22Rv1 (cell line): ENCODE measurements at regions not wholly inside any gene's neighbourhood (a gene's known extent, or its start where the extent isn't known, plus 50 kb on each side); places are given as distances from the start of the nearest gene placed in this dataset.

Source experiments
- H3K27ac ChIP-seq: fragments of 450-650 bp; 2 replicates; pipeline ENCODE4 v1.5.1; 2017
- CTCF ChIP-seq: fragments of 450-650 bp; IDR thresholded peaks from 2 replicates; pipeline ENCODE4 v1.5.1; 2017; ENCODE audit warnings: mild to moderate bottlenecking
- ZFX ChIP-seq: fragments of 450-650 bp; IDR thresholded peaks from 2 replicates; pipeline ENCODE4 v1.6.1; 2017; ENCODE audit warnings: antibody characterized with exemption, borderline replicate concordance

- no peak for TF ChIP-seq ZFX
- no peak for TF ChIP-seq CTCF
- H3K27ac ChIP-seq: no peak overlapping the region
Observed at GRCh38 chr16:7946142-7946541, 613.5 kb downstream of the RBFOX1 start.

- TF ChIP-seq ZFX (no peak), CTCF (no peak)
- H3K27ac ChIP-seq: no peak overlapping the region
Observed at GRCh38 chr16:7938175-7938574, 605.5 kb downstream of the RBFOX1 start.

GRCh38 chr16:7921345-7921744 is 588.7 kb downstream of the RBFOX1 start:
- H3K27ac ChIP-seq: no peak overlapping the region
- TF ChIP-seq CTCF: no peak
- TF ChIP-seq ZFX: no peak

- no peak overlapping the region for H3K27ac ChIP-seq
- TF ChIP-seq CTCF (no peak), ZFX (no peak)
Observed at GRCh38 chr16:7919782-7920181, 587.1 kb downstream of the RBFOX1 start.

GRCh38 chr16:7914748-7915147 is 582.1 kb downstream of the RBFOX1 start:
- TF ChIP-seq CTCF: no peak
- no peak for TF ChIP-seq ZFX
- no peak overlapping the region for H3K27ac ChIP-seq

- no peak overlapping the region for H3K27ac ChIP-seq
- no peak for TF ChIP-seq CTCF
- no peak for TF ChIP-seq ZFX
Observed at GRCh38 chr16:7912132-7912531, 579.5 kb downstream of the RBFOX1 start.

GRCh38 chr16:7910116-7910515 is 577.5 kb downstream of the RBFOX1 start:
- no peak overlapping the region for H3K27ac ChIP-seq
- TF ChIP-seq CTCF: no peak
- no peak for TF ChIP-seq ZFX
